ENCODE measurements at regions not wholly inside any gene's neighbourhood (a gene's known extent, or its start where the extent isn't known, plus 50 kb on each side); places are given as distances from the start of the nearest gene placed in this dataset.

- POLR2A ChIA-PET: interaction anchor here (0.5 kb wide), 1 partner anchor 72 kb away, joined by 3 read pairs; no protein-coding TSS in a partner anchor
- Histone ChIP-seq H3K4me1 (ENCODE audit: insufficient read depth, low read length, poor library complexity, severe bottlenecking) (no peaks in the 10 kb centered on the region), H3K79me2 (ENCODE audit: insufficient read depth, low read depth, low read length) (no peaks in the 10 kb centered on the region), H3K4me2 (ENCODE audit: low read length) (no peak overlapping the region), H3K4me3 (ENCODE audit: low read depth, low read length, poor library complexity, severe bottlenecking) (no peak overlapping the region), H2AFZ (ENCODE audit: low read length) (no peak overlapping the region), H3K27ac (ENCODE audit: low read depth, low read length, poor library complexity, severe bottlenecking) (no peak overlapping the region), H3K9me3 (ENCODE audit: low read length) (no peaks in the 10 kb centered on the region), H4K20me1 (ENCODE audit: insufficient read depth, low read length) (no peaks in the 10 kb centered on the region), H3K9me2 (ENCODE audit: insufficient read depth, low read length) (no peaks in the 10 kb centered on the region), H3K36me3 (ENCODE audit: insufficient read depth, low read length) (no peaks in the 10 kb centered on the region)
- CTCF ChIA-PET (ENCODE audit: unreplicated experiment): no interaction called here
- DNase-seq (ENCODE audit: low spot score): no peak
- TF ChIP-seq, protein P1, sequence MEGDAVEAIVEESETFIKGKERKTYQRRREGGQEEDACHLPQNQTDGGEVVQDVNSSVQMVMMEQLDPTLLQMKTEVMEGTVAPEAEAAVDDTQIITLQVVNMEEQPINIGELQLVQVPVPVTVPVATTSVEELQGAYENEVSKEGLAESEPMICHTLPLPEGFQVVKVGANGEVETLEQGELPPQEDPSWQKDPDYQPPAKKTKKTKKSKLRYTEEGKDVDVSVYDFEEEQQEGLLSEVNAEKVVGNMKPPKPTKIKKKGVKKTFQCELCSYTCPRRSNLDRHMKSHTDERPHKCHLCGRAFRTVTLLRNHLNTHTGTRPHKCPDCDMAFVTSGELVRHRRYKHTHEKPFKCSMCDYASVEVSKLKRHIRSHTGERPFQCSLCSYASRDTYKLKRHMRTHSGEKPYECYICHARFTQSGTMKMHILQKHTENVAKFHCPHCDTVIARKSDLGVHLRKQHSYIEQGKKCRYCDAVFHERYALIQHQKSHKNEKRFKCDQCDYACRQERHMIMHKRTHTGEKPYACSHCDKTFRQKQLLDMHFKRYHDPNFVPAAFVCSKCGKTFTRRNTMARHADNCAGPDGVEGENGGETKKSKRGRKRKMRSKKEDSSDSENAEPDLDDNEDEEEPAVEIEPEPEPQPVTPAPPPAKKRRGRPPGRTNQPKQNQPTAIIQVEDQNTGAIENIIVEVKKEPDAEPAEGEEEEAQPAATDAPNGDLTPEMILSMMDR (conservative IDR thresholded peaks at IDR 0.05; ENCODE audit: low read length): no peak
- TF ChIP-seq EZH2phosphoT487 (IDR thresholded peaks at IDR 0.05; ENCODE audit: borderline replicate concordance, low read depth, low read length): no peak
- intact Hi-C loops (cut with micrococcal nuclease; ENCODE audit: unreplicated experiment): no loop called here
- BruUV-seq (replicated peaks): no TSS peak
Measured at GRCh38 chr12:126051611-126052107, 986.4 kb downstream of the AACS start.

GRCh38 chr12:126055521-126055920, 990.3 kb downstream of the AACS start:
- Histone ChIP-seq H3K4me2 (ENCODE audit: low read length) (no peak overlapping the region), H3K36me3 (ENCODE audit: insufficient read depth, low read length) (no peaks in the 10 kb centered on the region), H4K20me1 (ENCODE audit: insufficient read depth, low read length) (no peaks in the 10 kb centered on the region), H3K4me1 (ENCODE audit: insufficient read depth, low read length, poor library complexity, severe bottlenecking) (no peaks in the 10 kb centered on the region), H3K27ac (ENCODE audit: low read depth, low read length, poor library complexity, severe bottlenecking) (no peak overlapping the region), H2AFZ (ENCODE audit: low read length) (no peak overlapping the region), H3K79me2 (ENCODE audit: insufficient read depth, low read depth, low read length) (no peaks in the 10 kb centered on the region), H3K9me3 (ENCODE audit: low read length) (no peaks in the 10 kb centered on the region), H3K9me2 (ENCODE audit: insufficient read depth, low read length) (no peaks in the 10 kb centered on the region), H3K4me3 (ENCODE audit: low read depth, low read length, poor library complexity, severe bottlenecking) (no peak overlapping the region)
- ChIA-PET CTCF (ENCODE audit: unreplicated experiment) (no interaction called here), POLR2A (no interaction called here)
- intact Hi-C loops (cut with micrococcal nuclease; ENCODE audit: unreplicated experiment): no loop called here
- TF ChIP-seq EZH2phosphoT487 (IDR thresholded peaks at IDR 0.05; ENCODE audit: borderline replicate concordance, low read depth, low read length): no peak
- TF ChIP-seq, protein P1 (conservative IDR thresholded peaks at IDR 0.05; ENCODE audit: low read length): no peak
- DNase-seq (ENCODE audit: low spot score): no peak
- BruUV-seq (replicated peaks): no TSS peak

DNA sequence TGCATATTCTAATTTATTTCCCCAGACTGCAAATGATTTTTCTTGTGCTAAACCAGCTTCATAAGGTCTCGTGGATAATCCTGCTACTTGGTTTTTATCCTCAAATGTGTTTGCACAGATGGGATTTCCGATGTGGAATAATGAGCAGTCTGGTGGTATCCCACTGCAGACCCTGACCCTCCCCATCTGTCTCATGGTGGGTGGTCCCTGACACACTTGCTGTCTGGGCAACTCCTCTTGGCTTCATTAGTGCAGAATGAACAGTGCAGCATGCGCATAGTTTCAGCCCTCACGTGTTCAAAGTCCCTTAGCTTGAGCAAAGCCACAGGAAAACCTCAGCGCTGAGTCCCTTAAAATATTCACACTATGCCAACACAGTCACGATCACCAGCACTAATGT, 996.5 kb downstream of the AACS start:
- H4K20me1 ChIP-seq (ENCODE audit: insufficient read depth, low read length): no peaks in the 10 kb centered on the region
- H3K9me2 ChIP-seq (ENCODE audit: insufficient read depth, low read length): no peaks in the 10 kb centered on the region
- CTCF ChIA-PET (ENCODE audit: unreplicated experiment): no interaction called here
- TF ChIP-seq EZH2phosphoT487 (IDR thresholded peaks at IDR 0.05; ENCODE audit: borderline replicate concordance, low read depth, low read length): no peak
- TF ChIP-seq, protein P1 (conservative IDR thresholded peaks at IDR 0.05; ENCODE audit: low read length): no peak
- H3K79me2 ChIP-seq (ENCODE audit: insufficient read depth, low read depth, low read length): no peaks in the 10 kb centered on the region
- POLR2A ChIA-PET: no interaction called here
- H3K36me3 ChIP-seq (ENCODE audit: insufficient read depth, low read length): no peaks in the 10 kb centered on the region
- DNase-seq (ENCODE audit: low spot score): no peak
- no peaks in the 10 kb centered on the region for H3K4me1 ChIP-seq (ENCODE audit: insufficient read depth, low read length, poor library complexity, severe bottlenecking)
- H3K9me3 ChIP-seq (ENCODE audit: low read length): no peaks in the 10 kb centered on the region
- H2AFZ ChIP-seq (ENCODE audit: low read length): no peak overlapping the region
- no peak overlapping the region for H3K4me2 ChIP-seq (ENCODE audit: low read length)
- no TSS peak for BruUV-seq (replicated peaks)
- intact Hi-C loops (cut with micrococcal nuclease; ENCODE audit: unreplicated experiment): no loop called here
- no peak overlapping the region for H3K4me3 ChIP-seq (ENCODE audit: low read depth, low read length, poor library complexity, severe bottlenecking)
- no peak overlapping the region for H3K27ac ChIP-seq (ENCODE audit: low read depth, low read length, poor library complexity, severe bottlenecking)
